Testis (tissue), 2 donors: ENCODE measurements at regions not wholly inside any gene's neighbourhood (a gene's known extent, or its start where the extent isn't known, plus 50 kb on each side); places are given as distances from the start of the nearest gene placed in this dataset.
"Not testable (repeated sequence)": the region's sequence is repeated elsewhere in the genome, so short reads cannot be mapped to it uniquely, and the experiment has no call there.

ENCODE experiments used
- CTCF ChIP-seq, 3 experiments: fragments of 450-650 bp in 2 of 3; fragments of 200-600 bp in 1 of 3; sonication (generic) in 1 of 3; IDR thresholded peaks; one replicate each; pipeline ENCODE4 v1.5.1; 2016 to 2019; ENCODE audit warnings: antibody characterized with exemption in 3 of 3, mild to moderate bottlenecking in 2 of 3, moderate library complexity in 1 of 3
- POLR2A ChIP-seq: fragments of 450-650 bp; IDR thresholded peaks from one replicate; pipeline ENCODE4 v1.6.1; 2017; ENCODE audit warnings: antibody characterized with exemption, mild to moderate bottlenecking, moderate library complexity

GRCh38 chr4:187505798-187506141 lies 489.8 kb upstream of the ZFP42 start:
- not testable (repeated sequence) for TF ChIP-seq CTCF (IDR thresholded peaks at IDR 0.05); POLR2A
